ENCODE measurements at regions not wholly inside any gene's neighbourhood (a gene's known extent, or its start where the extent isn't known, plus 50 kb on each side); places are given as distances from the start of the nearest gene placed in this dataset.

GRCh38 chr5:153005711-153006110 lies 484.8 kb upstream of the GRIA1 start:
- no peak for TF ChIP-seq EP300 (IDR thresholded peaks at IDR 0.05; ENCODE audit: borderline replicate concordance)
- TF ChIP-seq ZBTB7A (IDR thresholded peaks at IDR 0.05; ENCODE audit: low read depth): no peak

Data from Ishikawa (cell line).